ENCODE measurements at regions not wholly inside any gene's neighbourhood (a gene's known extent, or its start where the extent isn't known, plus 50 kb on each side); places are given as distances from the start of the nearest gene placed in this dataset.

GRCh38 chr9:111118256-111118948 lies 80.1 kb upstream of the LPAR1 start:
- no peaks in the 10 kb centered on the region for H3K27me3 ChIP-seq
- no peaks in the 10 kb centered on the region for H3K36me3 ChIP-seq
- DNase-seq = no peak
- H3K27ac ChIP-seq = no peak overlapping the region
- peaks cover 0 to 3% (median 0%) of the 10 kb centered on the region in 12 donors for H3K9me3 ChIP-seq
- no peak for ATAC-seq
- H3K4me1 ChIP-seq = no peaks in the 10 kb centered on the region
- intact Hi-C loops (cut with DNase I) = no loop called here
- H3K4me3 ChIP-seq = no peak overlapping the region
- TF ChIP-seq POLR2A (IDR thresholded peaks at IDR 0.05) = no peak
- no peak for TF ChIP-seq CTCF (IDR thresholded peaks at IDR 0.05)

- H3K9me3 ChIP-seq = peaks cover 0 to 3% (median 0%) of the 10 kb centered on the region in 12 donors
- DNase-seq (no peak), ATAC-seq (no peak)
- no peak overlapping the region for H3K27ac ChIP-seq
- H3K4me1 ChIP-seq = no peaks in the 10 kb centered on the region
- H3K4me3 ChIP-seq = no peak overlapping the region
- WGBS, 4 donors = 77 to 86% (median 82%) methylated on average over 1 of the region's 1 CpG
- no peaks in the 10 kb centered on the region for H3K27me3 ChIP-seq
- TF ChIP-seq CTCF (IDR thresholded peaks at IDR 0.05) (no peak), POLR2A (IDR thresholded peaks at IDR 0.05) (no peak)
- intact Hi-C loops (cut with DNase I) = no loop called here
- H3K36me3 ChIP-seq = no peaks in the 10 kb centered on the region
Observed at GRCh38 chr9:111114486-111114885, 76.2 kb upstream of the LPAR1 start.

GRCh38 chr9:111113712-111114111 lies 75.4 kb upstream of the LPAR1 start:
- no peak for TF ChIP-seq POLR2A (IDR thresholded peaks at IDR 0.05)
- TF ChIP-seq CTCF (IDR thresholded peaks at IDR 0.05) = no peak
- intact Hi-C loops (cut with DNase I) = no loop called here
- ATAC-seq (no peak), DNase-seq (no peak)
- Histone ChIP-seq H3K27ac (no peak overlapping the region), H3K4me1 (no peaks in the 10 kb centered on the region), H3K9me3 (no peaks in the 10 kb centered on the region), H3K27me3 (no peaks in the 10 kb centered on the region), H3K36me3 (no peaks in the 10 kb centered on the region), H3K4me3 (no peak overlapping the region)
- 50 to 69% (median 65%) methylated on average over 2 of the region's 2 CpGs for WGBS, 4 donors

GRCh38 chr9:111110805-111111204 lies 72.5 kb upstream of the LPAR1 start:
- 75 to 95% (median 82%) methylated on average over 3 of the region's 3 CpGs for WGBS, 4 donors
- Histone ChIP-seq H3K27me3 (no peaks in the 10 kb centered on the region), H3K36me3 (no peaks in the 10 kb centered on the region), H3K9me3 (no peaks in the 10 kb centered on the region), H3K4me3 (no peak overlapping the region), H3K27ac (no peak overlapping the region), H3K4me1 (no peaks in the 10 kb centered on the region)
- no peak for DNase-seq
- no peak for ATAC-seq
- intact Hi-C loops (cut with DNase I) = no loop called here
- no peak for TF ChIP-seq CTCF (IDR thresholded peaks at IDR 0.05)
- no peak for TF ChIP-seq POLR2A (IDR thresholded peaks at IDR 0.05)
